ENCODE measurements at regions not wholly inside any gene's neighbourhood (a gene's known extent, or its start where the extent isn't known, plus 50 kb on each side); places are given as distances from the start of the nearest gene placed in this dataset.
"Not testable (repeated sequence)": the region's sequence is repeated elsewhere in the genome, so short reads cannot be mapped to it uniquely, and the experiment has no call there.

- not testable (repeated sequence) for H3K36me3 ChIP-seq (ENCODE audit: insufficient read depth, low read length); DNase-seq (ENCODE audit: low read depth, low spot score); H3K9me3 ChIP-seq (ENCODE audit: low read depth, low read length); H3K27ac ChIP-seq; H3K9ac ChIP-seq (ENCODE audit: insufficient read length); H3K4me3 ChIP-seq
These were observed 123.6 kb upstream of the RHOU start for GRCh38 chr1:228611707-228612106.

- H3K9ac ChIP-seq (ENCODE audit: insufficient read length); H3K4me3 ChIP-seq: not testable (repeated sequence)
These were observed 113.1 kb upstream of the RHOU start for GRCh38 chr1:228622002-228622716.

GRCh38 chr1:228626481-228626880, 108.8 kb upstream of the RHOU start:
- H3K9ac ChIP-seq (ENCODE audit: insufficient read length); H3K36me3 ChIP-seq (ENCODE audit: insufficient read depth, low read length): not testable (repeated sequence)

More at GRCh38 chr1:228622002-228622716, 113.1 kb upstream of the RHOU start:
- H3K27ac ChIP-seq; H3K9me3 ChIP-seq (ENCODE audit: low read depth, low read length); H3K36me3 ChIP-seq (ENCODE audit: insufficient read depth, low read length); DNase-seq (ENCODE audit: low read depth, low spot score): not testable (repeated sequence)

DNA sequence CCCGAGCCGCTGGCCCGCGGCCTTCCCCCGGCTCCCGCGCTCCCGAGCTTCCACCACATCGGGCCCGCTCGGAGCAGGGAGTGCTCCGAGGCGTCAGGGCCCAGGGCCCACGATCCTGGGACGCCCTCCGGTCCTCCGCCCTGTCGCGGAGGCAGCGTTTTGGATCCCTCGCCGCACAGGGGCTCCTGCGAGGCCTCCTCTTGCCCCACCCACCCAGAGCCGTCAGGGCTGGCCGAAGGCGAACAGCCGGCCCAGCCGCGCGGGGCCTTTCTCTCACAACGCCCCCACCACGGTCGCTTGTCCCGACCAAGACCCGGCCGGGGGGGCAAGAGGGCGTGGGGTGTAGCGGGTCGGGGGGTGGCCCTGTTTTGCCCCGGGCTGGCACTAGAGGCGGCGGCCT, 102.4 kb upstream of the RHOU start:
- H3K4me3 ChIP-seq, result not testable (repeated sequence)

More at GRCh38 chr1:228626481-228626880, 108.8 kb upstream of the RHOU start:
- not testable (repeated sequence) for H3K4me3 ChIP-seq; DNase-seq (ENCODE audit: low read depth, low spot score); H3K27ac ChIP-seq; H3K9me3 ChIP-seq (ENCODE audit: low read depth, low read length)

DNA sequence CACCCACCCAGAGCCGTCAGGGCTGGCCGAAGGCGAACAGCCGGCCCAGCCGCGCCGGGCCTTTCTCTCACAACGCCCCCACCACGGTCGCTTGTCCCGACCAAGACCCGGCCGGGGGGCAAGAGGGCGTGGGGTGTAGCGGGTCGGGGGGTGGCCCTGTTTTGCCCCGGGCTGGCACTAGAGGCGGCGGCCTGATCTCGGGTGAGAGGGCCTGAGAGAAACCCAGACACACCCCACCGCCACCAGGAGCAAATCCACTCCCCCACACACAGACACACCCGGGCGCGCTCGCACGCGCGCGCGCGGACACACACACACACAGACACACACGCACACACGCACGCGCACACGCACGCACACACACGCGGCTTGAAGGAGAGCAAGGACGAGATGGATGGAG, 100.0 kb upstream of the RHOU start:
- not testable (repeated sequence) for H3K9ac ChIP-seq (ENCODE audit: insufficient read length); H3K9me3 ChIP-seq (ENCODE audit: low read depth, low read length); H3K36me3 ChIP-seq (ENCODE audit: insufficient read depth, low read length); H3K27ac ChIP-seq; DNase-seq (ENCODE audit: low read depth, low spot score); H3K4me3 ChIP-seq

More for the DNA sequence above, 102.4 kb upstream of the RHOU start:
- not testable (repeated sequence) for H3K36me3 ChIP-seq (ENCODE audit: insufficient read depth, low read length); H3K9me3 ChIP-seq (ENCODE audit: low read depth, low read length); H3K9ac ChIP-seq (ENCODE audit: insufficient read length); DNase-seq (ENCODE audit: low read depth, low spot score); H3K27ac ChIP-seq

- H3K4me3 ChIP-seq, result peak overlapping the region; percentile 72
- DNase-seq (ENCODE audit: low read depth, low spot score); H3K36me3 ChIP-seq (ENCODE audit: insufficient read depth, low read length); H3K9me3 ChIP-seq (ENCODE audit: low read depth, low read length); H3K27ac ChIP-seq: not testable (repeated sequence)
- peak overlapping the region; percentile 57 for H3K9ac ChIP-seq (ENCODE audit: insufficient read length)
These were observed 97.8 kb upstream of the RHOU start for GRCh38 chr1:228637529-228637928.

- Histone ChIP-seq H3K9ac (ENCODE audit: insufficient read length) (peak overlapping the region; percentile 73), H3K36me3 (ENCODE audit: insufficient read depth, low read length) (no peaks in the 10 kb centered on the region), H3K4me3 (peak overlapping the region; percentile 89), H3K27ac (peak overlapping the region; percentile 83), H3K9me3 (ENCODE audit: low read depth, low read length) (no peaks in the 10 kb centered on the region)
- no peak; the same call in 1 of the 2 replicates for TF ChIP-seq POLR2AphosphoS5 (IDR thresholded peaks at IDR 0.05; ENCODE audit: borderline replicate concordance, low read depth, low read length)
- no peak for TF ChIP-seq FOXP2 (optimal IDR thresholded peaks at IDR 0.05; ENCODE audit: control extremely low read depth, extremely low read length, insufficient read depth)
- no peak for TF ChIP-seq EZH2 (IDR thresholded peaks at IDR 0.05)
- DNase-seq (ENCODE audit: low read depth, low spot score), result peak; percentile 26
These were observed 88.4 kb upstream of the RHOU start for GRCh38 chr1:228646717-228647522.

- TF ChIP-seq POLR2AphosphoS5 (IDR thresholded peaks at IDR 0.05; ENCODE audit: borderline replicate concordance, low read depth, low read length), result peak; percentile 80
- no peak for TF ChIP-seq EZH2 (IDR thresholded peaks at IDR 0.05)
- Histone ChIP-seq H3K4me3 (peak overlapping the region; percentile 89), H3K36me3 (ENCODE audit: insufficient read depth, low read length) (no peaks in the 10 kb centered on the region), H3K9ac (ENCODE audit: insufficient read length) (peak overlapping the region; percentile 79), H3K9me3 (ENCODE audit: low read depth, low read length) (no peaks in the 10 kb centered on the region), H3K27ac (peak overlapping the region; percentile 83)
- peak; percentile 35 for DNase-seq (ENCODE audit: low read depth, low spot score)
These were observed 87.5 kb upstream of the RHOU start for GRCh38 chr1:228647523-228648444.

All from SK-N-MC (cell line).